Neural progenitor cell (in vitro differentiated cells): ENCODE measurements at regions not wholly inside any gene's neighbourhood (a gene's known extent, or its start where the extent isn't known, plus 50 kb on each side); places are given as distances from the start of the nearest gene placed in this dataset.
A peak's percentile ranks its signal among the peaks of the same experiment; 100 is the strongest.

ENCODE experiments used
- DNase-seq: peaks from one replicate; pipeline ENCODE4 v3.0.0-alpha.2; 2016; ENCODE audit warnings: low spot score
- H2AFZ ChIP-seq: fragments of 200-600 bp; sonication (generic); replicated peaks from 2 replicates; pipeline ENCODE4 v1.6.1; 2016; ENCODE audit warnings: antibody characterized with exemption
- H3F3A ChIP-seq: fragments of 200-600 bp; sonication (generic); 2 replicates; pipeline ENCODE4 v1.6.1; 2016; ENCODE audit warnings: antibody characterized with exemption, low read depth
- H3K27ac ChIP-seq: fragments of 200-600 bp; sonication (generic); 2 replicates; pipeline ENCODE4 v1.5.1; 2016; ENCODE audit warnings: mild to moderate bottlenecking
- H3K27me3 ChIP-seq: fragments of 200-600 bp; sonication (generic); 2 replicates; pipeline ENCODE4 v1.6.1; 2016; ENCODE audit warnings: mild to moderate bottlenecking, moderate library complexity
- H3K36me3 ChIP-seq: fragments of 200-600 bp; sonication (generic); 2 replicates; pipeline ENCODE4 v1.5.1; 2016
- H3K4me1 ChIP-seq: fragments of 200-600 bp; sonication (generic); 2 replicates; pipeline ENCODE4 v1.6.1; 2016; ENCODE audit warnings: mixed run types
- H3K4me2 ChIP-seq: fragments of 200-600 bp; sonication (generic); 2 replicates; pipeline ENCODE4 v1.6.1; 2016
- H3K4me3 ChIP-seq: fragments of 200-600 bp; sonication (generic); 2 replicates; pipeline ENCODE4 v1.5.1; 2016
- H3K79me2 ChIP-seq: fragments of 200-600 bp; sonication (generic); 2 replicates; pipeline ENCODE4 v1.6.1; 2016; ENCODE audit warnings: low read depth
- H3K9ac ChIP-seq: fragments of 200-600 bp; sonication (generic); 2 replicates; pipeline ENCODE4 v1.6.1; 2016
- H3K9me3 ChIP-seq: fragments of 200-600 bp; sonication (generic); 2 replicates; pipeline ENCODE4 v1.5.1; 2016; ENCODE audit warnings: low read depth
- H4K20me1 ChIP-seq: fragments of 200-600 bp; sonication (generic); 2 replicates; pipeline ENCODE4 v1.6.1; 2016; ENCODE audit warnings: low read depth
- H3K27ac Mint-ChIP-seq: 3 replicates; pipeline ENCODE4 v1.8.0; 2021; ENCODE audit warnings: mixed read lengths
- H3K27me3 Mint-ChIP-seq: 2 replicates; pipeline ENCODE4 v1.8.0; 2022; ENCODE audit warnings: low read depth, mild to moderate bottlenecking, inconsistent platforms, moderate library complexity, mixed read lengths; ENCODE audit not compliant: insufficient read depth
- H3K36me3 Mint-ChIP-seq: 3 replicates; pipeline ENCODE4 v1.8.0; 2021; ENCODE audit warnings: mixed read lengths
- H3K4me1 Mint-ChIP-seq: 3 replicates; pipeline ENCODE4 v1.8.0; 2021; ENCODE audit warnings: mixed read lengths
- H3K4me3 Mint-ChIP-seq: 3 replicates; pipeline ENCODE4 v1.8.0; 2021; ENCODE audit warnings: mild to moderate bottlenecking, moderate library complexity, mixed read lengths
- H3K9me3 Mint-ChIP-seq: 3 replicates; pipeline ENCODE4 v1.8.0; 2020; ENCODE audit warnings: mixed read lengths
- EZH2 ChIP-seq: fragments of 200-600 bp; sonication (generic); IDR thresholded peaks from 2 replicates; pipeline ENCODE4 v1.6.1; 2017; ENCODE audit warnings: antibody characterized with exemption, mild to moderate bottlenecking, moderate library complexity
- EZH2phosphoT487 ChIP-seq: fragments of 200-600 bp; sonication (generic); IDR thresholded peaks from 2 replicates; pipeline ENCODE4 v1.6.1; 2017; ENCODE audit warnings: antibody characterized with exemption
- TF ChIP-seq, protein P1 (sequence below): fragments of 200-600 bp; sonication (generic); IDR thresholded peaks from 2 replicates; pipeline ENCODE4 v1.5.1; 2017; ENCODE audit warnings: antibody characterized with exemption, mild to moderate bottlenecking

DNA sequence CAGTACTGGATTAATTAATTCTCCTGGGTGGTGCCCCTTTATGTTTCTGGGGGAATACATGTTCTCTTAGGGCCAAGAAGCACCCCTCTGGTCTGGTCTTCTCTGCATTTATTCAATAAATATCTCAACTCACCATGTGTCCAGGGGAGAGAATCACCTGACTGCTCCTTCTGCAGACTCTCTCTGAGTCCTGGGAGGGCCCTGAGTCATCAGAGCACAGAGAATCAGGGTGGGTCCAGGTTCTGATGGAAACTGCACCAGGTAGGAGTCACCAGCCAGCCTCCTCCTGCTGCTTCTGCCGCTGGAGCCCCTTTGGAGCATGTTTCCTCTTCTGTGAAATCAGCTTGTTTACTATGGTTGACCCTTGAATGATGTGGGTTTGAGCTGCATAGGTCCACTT lies 107.7 kb upstream of the PLET1 start:
- Mint-ChIP-seq H3K9me3 (peaks cover 2% of the 10 kb centered on the region), H3K36me3 (no peaks in the 10 kb centered on the region), H3K4me1 (peaks cover 21% of the 10 kb centered on the region), H3K27me3 (peaks cover 6% of the 10 kb centered on the region), H3K4me3 (no peak overlapping the region), H3K27ac (no peak overlapping the region)
- no peak for DNase-seq
- H3K27ac ChIP-seq = no peak overlapping the region
- TF ChIP-seq EZH2 (no peak), EZH2phosphoT487 (no peak)
- TF ChIP-seq, protein P1, sequence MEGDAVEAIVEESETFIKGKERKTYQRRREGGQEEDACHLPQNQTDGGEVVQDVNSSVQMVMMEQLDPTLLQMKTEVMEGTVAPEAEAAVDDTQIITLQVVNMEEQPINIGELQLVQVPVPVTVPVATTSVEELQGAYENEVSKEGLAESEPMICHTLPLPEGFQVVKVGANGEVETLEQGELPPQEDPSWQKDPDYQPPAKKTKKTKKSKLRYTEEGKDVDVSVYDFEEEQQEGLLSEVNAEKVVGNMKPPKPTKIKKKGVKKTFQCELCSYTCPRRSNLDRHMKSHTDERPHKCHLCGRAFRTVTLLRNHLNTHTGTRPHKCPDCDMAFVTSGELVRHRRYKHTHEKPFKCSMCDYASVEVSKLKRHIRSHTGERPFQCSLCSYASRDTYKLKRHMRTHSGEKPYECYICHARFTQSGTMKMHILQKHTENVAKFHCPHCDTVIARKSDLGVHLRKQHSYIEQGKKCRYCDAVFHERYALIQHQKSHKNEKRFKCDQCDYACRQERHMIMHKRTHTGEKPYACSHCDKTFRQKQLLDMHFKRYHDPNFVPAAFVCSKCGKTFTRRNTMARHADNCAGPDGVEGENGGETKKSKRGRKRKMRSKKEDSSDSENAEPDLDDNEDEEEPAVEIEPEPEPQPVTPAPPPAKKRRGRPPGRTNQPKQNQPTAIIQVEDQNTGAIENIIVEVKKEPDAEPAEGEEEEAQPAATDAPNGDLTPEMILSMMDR = no peak
- no peaks in the 10 kb centered on the region for H4K20me1 ChIP-seq
- no peak overlapping the region for H2AFZ ChIP-seq
- H3K4me1 ChIP-seq = no peaks in the 10 kb centered on the region
- no peaks in the 10 kb centered on the region for H3F3A ChIP-seq
- H3K9me3 ChIP-seq = no peaks in the 10 kb centered on the region
- no peaks in the 10 kb centered on the region for H3K79me2 ChIP-seq
- no peak overlapping the region for H3K4me3 ChIP-seq
- H3K4me2 ChIP-seq = no peak overlapping the region
- no peak overlapping the region for H3K9ac ChIP-seq
- H3K27me3 ChIP-seq = no peaks in the 10 kb centered on the region
- H3K36me3 ChIP-seq = no peaks in the 10 kb centered on the region

GRCh38 chr11:112369374-112369773 lies 108.7 kb upstream of the PLET1 start:
- no peaks in the 10 kb centered on the region for H4K20me1 ChIP-seq
- H2AFZ ChIP-seq = no peak overlapping the region
- no peaks in the 10 kb centered on the region for H3K4me1 ChIP-seq
- peaks cover 2% of the 10 kb centered on the region for H3K9me3 Mint-ChIP-seq
- no peak overlapping the region for H3K9ac ChIP-seq
- no peaks in the 10 kb centered on the region for H3K79me2 ChIP-seq
- peaks cover 21% of the 10 kb centered on the region for H3K4me1 Mint-ChIP-seq
- no peak overlapping the region for H3K4me3 ChIP-seq
- H3K9me3 ChIP-seq = no peaks in the 10 kb centered on the region
- no peaks in the 10 kb centered on the region for H3K27me3 ChIP-seq
- no peak overlapping the region for H3K27ac ChIP-seq
- H3K4me3 Mint-ChIP-seq = no peak overlapping the region
- H3K36me3 Mint-ChIP-seq = no peaks in the 10 kb centered on the region
- no peaks in the 10 kb centered on the region for H3K36me3 ChIP-seq
- no peak overlapping the region for H3K4me2 ChIP-seq
- no peaks in the 10 kb centered on the region for H3F3A ChIP-seq
- H3K27ac Mint-ChIP-seq = no peak overlapping the region
- TF ChIP-seq, protein P1 = no peak
- TF ChIP-seq EZH2phosphoT487 (no peak), EZH2 (no peak)
- DNase-seq = no peak
- peaks cover 6% of the 10 kb centered on the region for H3K27me3 Mint-ChIP-seq

DNA sequence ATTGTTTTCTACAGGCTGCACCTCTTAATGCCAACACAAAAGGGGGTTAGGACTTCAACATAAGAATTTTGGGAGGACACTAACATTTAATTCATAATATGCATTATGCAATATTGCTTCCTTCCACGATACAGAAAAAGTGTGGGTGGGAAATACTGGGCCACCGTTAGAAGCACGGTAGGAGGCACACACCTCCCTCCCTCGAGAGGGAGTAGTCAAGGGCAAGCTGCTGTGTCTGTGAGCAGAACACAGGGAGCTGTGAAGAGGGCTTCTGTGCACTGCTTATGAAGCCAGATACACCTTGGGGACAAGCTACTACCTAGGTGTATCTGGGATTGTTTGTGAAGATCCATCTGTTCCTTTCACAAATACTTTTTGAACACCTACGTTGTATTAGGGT lies 109.3 kb upstream of the PLET1 start:
- H3K4me3 ChIP-seq = no peak overlapping the region
- H3F3A ChIP-seq = no peaks in the 10 kb centered on the region
- no peaks in the 10 kb centered on the region for H3K4me1 ChIP-seq
- no peaks in the 10 kb centered on the region for H4K20me1 ChIP-seq
- H3K36me3 ChIP-seq = no peaks in the 10 kb centered on the region
- Mint-ChIP-seq H3K36me3 (no peaks in the 10 kb centered on the region), H3K27ac (peak overlapping the region; percentile 14), H3K4me3 (no peak overlapping the region), H3K9me3 (peaks cover 2% of the 10 kb centered on the region), H3K27me3 (peaks cover 6% of the 10 kb centered on the region), H3K4me1 (peaks cover 21% of the 10 kb centered on the region)
- no peaks in the 10 kb centered on the region for H3K27me3 ChIP-seq
- no peak overlapping the region for H2AFZ ChIP-seq
- TF ChIP-seq EZH2phosphoT487 (no peak), EZH2 (no peak)
- TF ChIP-seq, protein P1 = no peak
- no peak overlapping the region for H3K9ac ChIP-seq
- DNase-seq = no peak
- no peak overlapping the region for H3K27ac ChIP-seq
- H3K4me2 ChIP-seq = no peak overlapping the region
- H3K9me3 ChIP-seq = no peaks in the 10 kb centered on the region
- no peaks in the 10 kb centered on the region for H3K79me2 ChIP-seq
